LNCAP (cell line): ENCODE measurements at regions not wholly inside any gene's neighbourhood (a gene's known extent, or its start where the extent isn't known, plus 50 kb on each side); places are given as distances from the start of the nearest gene placed in this dataset.

Source experiments
- TF ChIP-seq, protein P1 (sequence below): fragments of 450-650 bp; IDR thresholded peaks from 2 replicates; pipeline ENCODE4 v1.5.1; 2017; ENCODE audit warnings: mild to moderate bottlenecking

DNA sequence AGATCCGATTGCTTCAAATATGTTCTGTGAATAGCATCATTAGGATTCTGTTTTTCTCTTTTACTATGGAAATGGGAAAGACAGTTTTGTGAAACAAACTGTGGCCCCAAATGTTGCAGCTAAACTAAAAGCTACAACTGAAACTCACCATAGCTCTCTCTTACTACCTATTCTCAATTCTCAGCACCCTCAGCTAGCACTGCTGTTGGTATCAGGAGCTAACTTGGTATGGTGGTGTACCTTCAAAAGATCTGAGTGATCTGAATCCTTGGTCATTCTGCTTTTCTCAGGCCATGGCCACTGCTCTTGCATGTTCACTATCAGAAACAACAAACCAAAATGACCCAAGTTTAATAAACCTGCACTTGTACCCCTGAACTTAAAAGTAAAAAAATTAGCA is 1208.0 kb downstream of the SORCS1 start:
- TF ChIP-seq, protein P1, sequence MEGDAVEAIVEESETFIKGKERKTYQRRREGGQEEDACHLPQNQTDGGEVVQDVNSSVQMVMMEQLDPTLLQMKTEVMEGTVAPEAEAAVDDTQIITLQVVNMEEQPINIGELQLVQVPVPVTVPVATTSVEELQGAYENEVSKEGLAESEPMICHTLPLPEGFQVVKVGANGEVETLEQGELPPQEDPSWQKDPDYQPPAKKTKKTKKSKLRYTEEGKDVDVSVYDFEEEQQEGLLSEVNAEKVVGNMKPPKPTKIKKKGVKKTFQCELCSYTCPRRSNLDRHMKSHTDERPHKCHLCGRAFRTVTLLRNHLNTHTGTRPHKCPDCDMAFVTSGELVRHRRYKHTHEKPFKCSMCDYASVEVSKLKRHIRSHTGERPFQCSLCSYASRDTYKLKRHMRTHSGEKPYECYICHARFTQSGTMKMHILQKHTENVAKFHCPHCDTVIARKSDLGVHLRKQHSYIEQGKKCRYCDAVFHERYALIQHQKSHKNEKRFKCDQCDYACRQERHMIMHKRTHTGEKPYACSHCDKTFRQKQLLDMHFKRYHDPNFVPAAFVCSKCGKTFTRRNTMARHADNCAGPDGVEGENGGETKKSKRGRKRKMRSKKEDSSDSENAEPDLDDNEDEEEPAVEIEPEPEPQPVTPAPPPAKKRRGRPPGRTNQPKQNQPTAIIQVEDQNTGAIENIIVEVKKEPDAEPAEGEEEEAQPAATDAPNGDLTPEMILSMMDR, result no peak

DNA sequence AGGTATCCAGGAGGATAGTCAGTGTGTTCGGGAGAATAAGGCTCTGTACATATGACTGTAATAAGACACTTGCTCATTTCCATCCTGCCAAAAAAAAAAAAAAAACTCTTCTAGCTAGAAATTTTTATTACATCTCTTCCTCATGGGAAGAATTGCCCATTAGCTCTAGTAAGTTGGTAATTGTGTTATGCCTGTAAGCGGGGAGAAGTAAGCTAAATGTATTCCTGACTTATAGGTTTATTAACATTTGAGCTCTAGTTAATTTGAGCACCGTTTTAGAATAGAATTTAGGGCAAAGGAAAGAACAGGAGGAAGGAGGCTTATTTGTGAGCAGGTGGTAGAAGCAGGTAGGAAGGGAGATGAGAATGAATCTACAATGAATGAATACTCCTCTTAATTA is 1210.6 kb downstream of the SORCS1 start:
- TF ChIP-seq, protein P1, result no peak

DNA sequence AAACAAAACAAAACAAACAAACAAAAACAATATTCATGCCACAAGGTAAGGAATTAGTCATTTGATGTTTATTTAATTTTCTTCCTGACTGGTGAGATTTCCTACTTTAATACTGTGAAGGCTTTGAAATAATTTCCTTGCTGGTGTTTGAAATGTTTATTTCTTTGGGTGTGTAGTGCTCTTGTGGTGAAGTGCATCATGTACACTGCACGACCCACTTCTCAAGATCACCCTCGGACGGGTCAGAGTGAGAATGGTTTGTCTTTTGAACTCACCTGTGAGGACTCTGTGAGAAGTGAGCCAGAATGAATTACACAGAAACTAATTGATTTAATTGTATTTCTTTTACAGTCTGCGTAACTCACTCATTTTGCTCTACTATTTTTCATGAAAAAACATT is 1211.5 kb downstream of the SORCS1 start:
- TF ChIP-seq, protein P1, result no peak

DNA sequence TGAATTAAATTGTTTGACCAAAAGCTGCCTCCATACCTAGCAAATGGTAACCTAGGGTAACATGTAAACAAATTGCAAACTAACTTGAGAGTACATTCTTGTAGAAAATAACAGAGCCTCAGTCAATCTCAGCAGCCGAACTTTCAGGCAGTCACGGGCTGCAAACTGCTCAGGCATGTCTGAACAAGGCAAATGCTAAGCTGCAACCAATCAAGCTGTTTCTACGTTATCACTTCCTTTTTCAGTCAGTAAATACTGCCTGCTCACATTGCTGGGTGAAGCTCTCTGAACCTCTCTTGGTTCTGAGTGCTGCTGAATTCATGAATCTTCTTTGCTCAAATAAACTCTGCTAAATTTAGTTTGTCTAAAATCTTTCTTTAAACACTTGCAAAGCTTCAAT is 1212.4 kb downstream of the SORCS1 start:
- TF ChIP-seq, protein P1, result no peak

DNA sequence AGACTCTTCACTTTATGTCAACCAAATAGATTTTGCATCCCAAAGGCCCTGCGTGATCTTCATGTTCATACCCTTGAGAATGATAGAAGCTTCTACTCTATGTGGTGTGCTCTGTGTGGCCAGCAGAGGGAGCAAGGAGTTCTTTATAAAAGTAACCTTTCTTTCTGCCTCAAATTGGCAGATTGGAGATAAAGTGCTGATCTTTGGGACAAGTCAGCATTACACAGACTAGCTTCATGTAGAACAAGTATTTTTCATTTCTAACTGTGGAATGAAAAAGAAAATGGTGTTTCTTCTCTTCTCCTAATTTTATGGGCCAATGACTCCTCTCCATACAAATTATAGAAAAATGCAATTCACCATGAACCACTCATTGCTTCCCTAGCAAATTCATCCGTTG is 1214.1 kb downstream of the SORCS1 start:
- TF ChIP-seq, protein P1, result peak; percentile 86

DNA sequence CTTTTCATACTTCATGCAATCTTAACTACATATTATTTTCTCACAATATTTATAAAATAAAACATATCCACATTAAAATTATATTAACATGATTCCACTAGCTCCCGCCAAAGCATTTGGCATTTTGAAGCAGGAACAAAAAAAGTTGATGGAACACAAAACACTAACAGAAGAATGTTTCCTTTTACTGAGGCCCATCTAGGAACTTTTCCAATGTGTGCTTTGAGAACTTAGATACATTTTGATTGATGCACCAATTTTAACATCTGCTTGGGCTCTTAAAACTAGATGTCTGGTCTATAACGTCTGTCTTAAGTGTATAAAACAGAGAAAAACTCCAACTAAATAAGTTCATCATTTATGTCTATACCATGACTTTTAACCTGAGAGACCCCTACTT is 1214.8 kb downstream of the SORCS1 start:
- TF ChIP-seq, protein P1, result no peak

DNA sequence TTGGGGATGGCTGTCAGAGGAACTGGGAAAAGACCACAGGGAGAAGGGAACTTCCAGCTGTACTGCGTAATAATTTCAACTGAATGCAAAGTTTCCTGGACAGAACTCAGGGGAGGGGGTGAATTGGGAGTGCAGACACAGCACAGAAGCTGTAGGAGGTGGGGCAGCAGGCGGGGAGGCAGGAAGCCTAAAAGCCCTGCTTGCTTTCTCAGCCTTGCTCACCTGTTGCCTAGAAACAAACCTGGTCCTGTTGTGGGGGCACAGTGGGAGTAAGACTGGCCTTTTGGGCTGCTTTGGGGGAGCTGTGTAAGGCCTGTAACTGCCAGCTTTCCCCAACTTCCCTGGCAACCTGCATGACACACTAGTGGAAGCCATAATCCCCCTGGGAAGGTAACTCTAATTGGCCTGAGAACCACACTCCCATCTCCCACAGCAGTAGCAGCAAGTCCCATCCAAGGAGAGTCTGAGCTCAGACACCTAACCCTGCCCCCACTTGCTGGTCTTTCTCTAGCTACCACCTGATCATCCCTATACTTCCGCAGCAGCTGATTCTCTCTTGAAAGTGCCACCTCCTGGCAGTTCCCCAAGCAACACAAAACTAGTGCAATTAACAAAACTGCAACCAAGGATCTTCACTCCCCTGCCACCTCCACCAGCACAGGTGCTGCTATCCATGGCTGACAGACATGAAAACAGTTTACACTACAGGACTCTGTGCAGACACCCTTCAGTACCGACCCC is 1239.3 kb downstream of the SORCS1 start:
- TF ChIP-seq, protein P1, result no peak

DNA sequence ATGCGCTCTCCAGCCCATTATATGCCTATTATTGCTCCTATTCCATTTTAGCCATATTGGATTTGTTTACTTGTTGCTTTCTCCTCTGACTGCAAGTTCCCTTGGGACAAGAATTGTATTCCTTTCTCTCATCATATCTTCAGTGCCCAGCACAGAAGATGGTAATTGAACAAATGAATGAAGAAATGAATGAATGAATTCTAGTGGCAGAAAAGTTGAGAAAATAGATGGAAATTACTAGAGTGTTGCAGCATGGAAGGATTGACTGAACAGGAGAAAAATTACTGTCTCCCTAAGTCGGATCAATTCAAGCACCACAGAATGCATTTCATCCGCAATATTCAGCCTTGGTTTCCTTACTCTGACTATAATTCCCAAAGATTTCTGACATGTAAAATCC is 1243.2 kb downstream of the SORCS1 start:
- TF ChIP-seq, protein P1, result no peak
